OCI-LY1 (cell line): ENCODE measurements at regions not wholly inside any gene's neighbourhood (a gene's known extent, or its start where the extent isn't known, plus 50 kb on each side); places are given as distances from the start of the nearest gene placed in this dataset.

Source experiments
- H2AFZ ChIP-seq: fragments of 200-600 bp; sonication (generic), shearing (Covaris generic); 2 replicates; pipeline ENCODE4 v1.6.0; 2014; ENCODE audit warnings: antibody characterized with exemption, mild to moderate bottlenecking, low read length
- H3F3A ChIP-seq: fragments of 200-600 bp; sonication (generic), shearing (Covaris generic); 2 replicates; pipeline ENCODE4 v1.6.0; 2014; ENCODE audit warnings: mild to moderate bottlenecking, antibody characterized with exemption, low read length, moderate library complexity; ENCODE audit not compliant: insufficient read depth
- H3K27ac ChIP-seq: fragments of 200-600 bp; sonication (generic); 2 replicates; pipeline ENCODE4 v1.5.1; 2014; ENCODE audit warnings: low read length, mixed run types, mild to moderate bottlenecking, low read depth; ENCODE audit not compliant: poor library complexity, severe bottlenecking
- H3K27me3 ChIP-seq: fragments of 200-600 bp; sonication (generic); 2 replicates; pipeline ENCODE4 v1.6.0; 2014; ENCODE audit warnings: antibody characterized with exemption, mild to moderate bottlenecking, low read length, moderate library complexity; ENCODE audit not compliant: insufficient read depth
- H3K36me3 ChIP-seq: fragments of 200-600 bp; sonication (generic); 2 replicates; pipeline ENCODE4 v1.6.1; 2014; ENCODE audit warnings: mild to moderate bottlenecking, antibody characterized with exemption, low read length, moderate library complexity, mixed read lengths; ENCODE audit not compliant: insufficient read depth
- H3K4me1 ChIP-seq: fragments of 200-600 bp; sonication (generic); 2 replicates; pipeline ENCODE4 v1.5.1; 2014; ENCODE audit warnings: mild to moderate bottlenecking, low read length, moderate library complexity; ENCODE audit not compliant: insufficient read depth, severe bottlenecking
- H3K4me2 ChIP-seq: fragments of 200-600 bp; sonication (generic), shearing (Covaris generic); 2 replicates; pipeline ENCODE4 v1.6.1; 2014; ENCODE audit warnings: low read length
- H3K4me3 ChIP-seq: fragments of 200-600 bp; sonication (generic); 2 replicates; pipeline ENCODE4 v1.5.1; 2014; ENCODE audit warnings: low read length, low read depth, mild to moderate bottlenecking, mixed read lengths; ENCODE audit not compliant: poor library complexity, severe bottlenecking
- H3K79me2 ChIP-seq: fragments of 200-600 bp; shearing (Covaris generic); 2 replicates; pipeline ENCODE4 v1.6.1; 2016; ENCODE audit warnings: mixed run types, low read length, mixed read lengths; ENCODE audit not compliant: insufficient read depth
- H3K9ac ChIP-seq: fragments of 200-600 bp; sonication (generic), shearing (Covaris generic); 2 replicates; pipeline ENCODE4 v1.6.1; 2014; ENCODE audit warnings: mild to moderate bottlenecking, low read length, mixed read lengths
- H3K9me2 ChIP-seq: fragments of 200-600 bp; sonication (generic), shearing (Covaris generic); 2 replicates; pipeline ENCODE4 v1.6.1; 2014; ENCODE audit warnings: low read depth, mild to moderate bottlenecking, low read length, mixed read lengths
- H3K9me3 ChIP-seq: fragments of 200-600 bp; shearing (Covaris generic); 2 replicates; pipeline ENCODE4 v1.6.1; 2014; ENCODE audit warnings: low read length, mixed read lengths
- H4K20me1 ChIP-seq: fragments of 200-600 bp; sonication (generic), shearing (Covaris generic); 2 replicates; pipeline ENCODE4 v1.6.0; 2016; ENCODE audit warnings: mild to moderate bottlenecking, low read length; ENCODE audit not compliant: insufficient read depth
- EZH2 ChIP-seq: fragments of 200-600 bp; sonication (generic), shearing (Covaris generic); IDR thresholded peaks from 2 replicates; pipeline ENCODE4 v1.8.0; 2017; ENCODE audit warnings: borderline replicate concordance, mixed run types, mild to moderate bottlenecking, antibody characterized with exemption, low read length, moderate library complexity, mixed read lengths
- TF ChIP-seq, protein P1 (sequence below): fragments of 200-600 bp; sonication (generic), shearing (Covaris generic); IDR thresholded peaks from 2 replicates; pipeline ENCODE4 v1.5.1; 2017; ENCODE audit warnings: mild to moderate bottlenecking, antibody characterized with exemption, low read length, moderate library complexity, mixed read lengths

DNA sequence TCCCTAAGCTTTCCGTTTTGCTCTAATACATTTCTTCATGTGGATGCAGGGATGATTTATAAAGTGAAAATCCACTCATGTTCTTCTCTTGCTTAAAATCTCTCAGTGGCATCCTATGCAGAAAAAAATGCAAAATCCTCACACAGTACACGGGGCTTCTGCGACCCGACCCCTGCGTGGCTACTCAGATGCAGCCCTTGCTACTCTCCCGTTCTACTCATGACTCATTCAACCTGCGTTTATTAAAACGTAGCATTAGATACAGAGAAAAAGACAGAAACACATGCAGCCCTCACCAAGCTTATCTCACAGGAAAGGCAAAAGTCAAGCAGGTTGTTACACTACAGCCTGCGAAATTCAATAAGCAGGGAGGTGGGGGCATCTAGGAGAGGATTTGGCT is 284.4 kb upstream of the PFKP start:
- H3K4me3 ChIP-seq, result no peak overlapping the region
- no peaks in the 10 kb centered on the region for H3K27me3 ChIP-seq
- H3K36me3 ChIP-seq, result no peaks in the 10 kb centered on the region
- H3K4me1 ChIP-seq, result no peaks in the 10 kb centered on the region
- no peaks in the 10 kb centered on the region for H3F3A ChIP-seq
- no peak overlapping the region for H3K27ac ChIP-seq
- H3K9me3 ChIP-seq, result no peaks in the 10 kb centered on the region
- TF ChIP-seq, protein P1, sequence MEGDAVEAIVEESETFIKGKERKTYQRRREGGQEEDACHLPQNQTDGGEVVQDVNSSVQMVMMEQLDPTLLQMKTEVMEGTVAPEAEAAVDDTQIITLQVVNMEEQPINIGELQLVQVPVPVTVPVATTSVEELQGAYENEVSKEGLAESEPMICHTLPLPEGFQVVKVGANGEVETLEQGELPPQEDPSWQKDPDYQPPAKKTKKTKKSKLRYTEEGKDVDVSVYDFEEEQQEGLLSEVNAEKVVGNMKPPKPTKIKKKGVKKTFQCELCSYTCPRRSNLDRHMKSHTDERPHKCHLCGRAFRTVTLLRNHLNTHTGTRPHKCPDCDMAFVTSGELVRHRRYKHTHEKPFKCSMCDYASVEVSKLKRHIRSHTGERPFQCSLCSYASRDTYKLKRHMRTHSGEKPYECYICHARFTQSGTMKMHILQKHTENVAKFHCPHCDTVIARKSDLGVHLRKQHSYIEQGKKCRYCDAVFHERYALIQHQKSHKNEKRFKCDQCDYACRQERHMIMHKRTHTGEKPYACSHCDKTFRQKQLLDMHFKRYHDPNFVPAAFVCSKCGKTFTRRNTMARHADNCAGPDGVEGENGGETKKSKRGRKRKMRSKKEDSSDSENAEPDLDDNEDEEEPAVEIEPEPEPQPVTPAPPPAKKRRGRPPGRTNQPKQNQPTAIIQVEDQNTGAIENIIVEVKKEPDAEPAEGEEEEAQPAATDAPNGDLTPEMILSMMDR, result no peak
- TF ChIP-seq EZH2, result no peak
- no peak overlapping the region for H3K9ac ChIP-seq
- no peak overlapping the region for H2AFZ ChIP-seq
- H3K9me2 ChIP-seq, result no peaks in the 10 kb centered on the region
- H3K79me2 ChIP-seq, result no peaks in the 10 kb centered on the region
- no peaks in the 10 kb centered on the region for H4K20me1 ChIP-seq
- no peak overlapping the region for H3K4me2 ChIP-seq

DNA sequence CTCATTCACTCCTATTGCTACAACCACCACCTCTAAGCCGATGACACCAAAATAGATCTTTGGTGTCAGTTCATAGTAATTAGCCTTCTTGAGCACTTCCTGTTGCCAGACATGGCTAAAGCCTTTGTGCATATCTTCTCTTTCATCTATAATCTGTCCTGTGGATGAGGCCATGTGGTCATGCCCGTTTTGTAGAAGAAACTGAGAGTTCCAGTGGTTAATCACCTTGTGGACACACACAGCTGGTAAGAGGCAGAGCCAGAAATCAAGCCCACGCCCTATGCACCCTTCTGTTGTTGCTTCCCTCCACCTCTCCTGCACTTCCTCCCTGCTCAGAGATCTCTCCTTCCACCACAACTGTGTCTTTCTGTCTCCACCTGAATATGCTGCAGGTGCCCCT is 285.1 kb upstream of the PFKP start:
- Histone ChIP-seq H3K27me3 (no peaks in the 10 kb centered on the region), H3K9ac (no peak overlapping the region), H3K9me3 (no peaks in the 10 kb centered on the region), H3K27ac (no peak overlapping the region), H3K4me2 (no peak overlapping the region), H3K9me2 (no peaks in the 10 kb centered on the region), H3K4me1 (no peaks in the 10 kb centered on the region), H4K20me1 (no peaks in the 10 kb centered on the region), H3K79me2 (no peaks in the 10 kb centered on the region), H3F3A (no peaks in the 10 kb centered on the region), H2AFZ (no peak overlapping the region), H3K4me3 (no peak overlapping the region), H3K36me3 (no peaks in the 10 kb centered on the region)
- TF ChIP-seq, protein P1, result no peak
- no peak for TF ChIP-seq EZH2

DNA sequence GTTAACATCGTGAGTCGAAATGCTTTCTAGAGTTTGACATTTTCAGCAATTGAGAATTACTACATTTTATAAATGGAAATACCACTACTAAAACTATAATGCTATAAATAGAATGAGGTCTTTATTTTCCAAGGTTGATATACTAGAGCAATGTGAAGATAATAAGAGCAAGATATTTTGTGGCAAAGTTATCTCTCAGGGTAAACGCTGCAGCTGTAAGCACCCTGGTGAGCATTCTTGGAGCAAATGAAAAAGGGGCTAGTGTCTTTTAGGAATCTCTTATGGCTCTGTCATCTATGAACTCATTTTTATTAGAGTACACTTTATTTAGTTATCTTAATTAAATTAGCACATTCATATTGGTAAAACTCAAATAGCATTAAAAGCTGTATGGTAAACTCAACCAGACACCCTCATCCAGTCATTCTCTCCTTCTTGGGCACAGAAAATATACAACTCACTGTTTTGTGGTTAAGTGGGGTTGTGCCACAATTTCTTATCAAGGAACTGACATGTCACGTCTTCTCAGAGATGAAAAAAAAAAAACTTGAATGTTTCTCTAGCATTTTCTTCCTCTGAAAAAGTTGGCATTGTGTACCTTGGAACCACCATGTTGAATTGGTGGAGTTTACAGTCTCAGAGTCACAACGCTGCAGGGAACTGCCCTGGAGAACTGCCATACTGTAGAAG is 289.5 kb upstream of the PFKP start:
- no peak overlapping the region for H3K4me3 ChIP-seq

More for the DNA sequence above, 289.5 kb upstream of the PFKP start:
- H3K27me3 ChIP-seq, result no peaks in the 10 kb centered on the region; the same call in 1 of the 2 replicates
- H2AFZ ChIP-seq, result no peak overlapping the region
- H3K4me2 ChIP-seq, result no peak overlapping the region
- no peaks in the 10 kb centered on the region for H3K4me1 ChIP-seq
- H3F3A ChIP-seq, result no peaks in the 10 kb centered on the region
- H3K9ac ChIP-seq, result no peak overlapping the region
- H3K36me3 ChIP-seq, result no peaks in the 10 kb centered on the region
- H3K79me2 ChIP-seq, result no peaks in the 10 kb centered on the region
- H3K9me2 ChIP-seq, result no peaks in the 10 kb centered on the region
- H3K27ac ChIP-seq, result no peak overlapping the region
- H4K20me1 ChIP-seq, result no peaks in the 10 kb centered on the region
- TF ChIP-seq, protein P1, result no peak
- TF ChIP-seq EZH2, result no peak
- no peaks in the 10 kb centered on the region for H3K9me3 ChIP-seq
